Heart left ventricle (tissue), 16 donors: ENCODE measurements at regions not wholly inside any gene's neighbourhood (a gene's known extent, or its start where the extent isn't known, plus 50 kb on each side); places are given as distances from the start of the nearest gene placed in this dataset.

ENCODE experiments used
- ATAC-seq, 4 donors: fragments of 200-7000 bp; cut with Tn5 transposase; one replicate each; pipeline ENCODE4 v1.9.1; 2020 to 2022; ENCODE audit warnings: moderate library complexity in 4 of 4, mild to moderate bottlenecking in 3 of 4, moderate number of reproducible peaks in 1 of 4
- DNase-seq, 5 donors: peaks; one replicate each; pipeline ENCODE4 v3.0.0-alpha.2; 2020
- H3K27ac ChIP-seq, 12 donors: fragments of 200-600 bp; sonication (generic) in 4 of 12; one replicate each; pipeline versions ENCODE4 v1.5.0 to v1.8.0; 2016 to 2022; ENCODE audit warnings: mild to moderate bottlenecking in 2 of 12
- H3K27me3 ChIP-seq, 9 donors: fragments of 200-600 bp; sonication (generic) in 2 of 9; one replicate each; pipeline versions ENCODE4 v1.5.1 to v1.8.0; 2016 to 2022; ENCODE audit warnings: mild to moderate bottlenecking in 3 of 9
- H3K36me3 ChIP-seq, 9 donors: fragments of 200-600 bp; sonication (generic) in 2 of 9; one replicate each; pipeline versions ENCODE4 v1.5.0 to v1.8.0; 2018 to 2022; ENCODE audit warnings: mild to moderate bottlenecking in 2 of 9
- H3K4me1 ChIP-seq, 12 donors: fragments of 200-600 bp; sonication (generic) in 4 of 12; one replicate each; pipeline versions ENCODE4 v1.5.0 to v1.8.0; 2016 to 2022; ENCODE audit warnings: mild to moderate bottlenecking in 3 of 12
- H3K4me3 ChIP-seq, 12 donors: fragments of 200-600 bp; sonication (generic) in 4 of 12; one replicate each; pipeline versions ENCODE4 v1.5.0 to v1.8.0; 2017 to 2022; ENCODE audit warnings: mild to moderate bottlenecking in 9 of 12, moderate library complexity in 4 of 12
- H3K9me3 ChIP-seq, 12 donors: fragments of 200-600 bp; sonication (generic) in 4 of 12; one replicate each; pipeline versions ENCODE4 v1.5.0 to v1.8.0; 2016 to 2022; ENCODE audit warnings: mild to moderate bottlenecking in 1 of 12
- CTCF ChIP-seq, 12 donors: fragments of 200-600 bp; sonication (generic) in 4 of 12; IDR thresholded peaks; one replicate each; pipeline versions ENCODE4 v1.5.0 to v1.8.0; 2018 to 2022; ENCODE audit warnings: antibody characterized with exemption in 12 of 12, mild to moderate bottlenecking in 5 of 12
- POLR2A ChIP-seq, 2 donors: fragments of 450-650 bp; IDR thresholded peaks; one replicate each; pipeline ENCODE4 v1.6.1; 2017; ENCODE audit warnings: antibody characterized with exemption in 2 of 2, mild to moderate bottlenecking in 2 of 2, moderate library complexity in 2 of 2
- WGBS, 4 donors: extraction: QIAGEN DNeasy Blood & Tissue Kit in 2 of 4; methylation state at CpG; one replicate each; pipeline versions ENCODE4 v1.1.5 to v1.1.7; 2013 to 2018; 5-methylcytosine and 5-hydroxymethylcytosine counted together
- intact Hi-C, 10 donors: fragments of 100-400 bp; cut with DNase I; formaldehyde crosslinking; loops; one replicate each; pipeline versions ENCODE4 v1.11.1 to v1.14.2; 2022
- donor health status: ischemic (EF 13 %, LVEDD 7.1; RV severe dilation, severe dysfunction).
- donor health status: healthy with polysubstance abuse.
- donor health status: DM: no; HTN: yes; CAD: no.
- donor health status: DM: no; HTN: no; CAD: no.
- donor health status: ischemic (EF 25% LVEDD 6.9; RV normal size, moderate dysfunction).
- donor health status: ischemic (EF 25% LVEDD 5.7; RV mildly dilated, moderate dysfunction).
- donor health status: healthy.
- donor health status: DM: yes; HTN: yes; CAD: no.
- donor health status: ischemic (EF 35%, LVEDD 5.7; RV mildly dilated, moderate dysfunction).
- donor health status: nonischemic (EF 11% LVEDD 7.7; RV severe dilation, severe dysfunction).
- donor health status: DM: yes; HTN: yes; CAD: no.
- donor health status: PGD.
- donor health status: ischemic (EF 29% LVEDD 5.4; RV normal size, mild dysfunction).
- donor health status: nonischemic (EF 23%, LVEDD 6.1; RV moderate dilation, normal function).

- peaks cover 0 to 15% (median 3%) of the 10 kb centered on the region in 12 donors for H3K4me1 ChIP-seq
- intact Hi-C loops, result no loop called here
Measured at GRCh38 chr18:64979791-64980190, 771.0 kb upstream of the CDH7 start.

DNA sequence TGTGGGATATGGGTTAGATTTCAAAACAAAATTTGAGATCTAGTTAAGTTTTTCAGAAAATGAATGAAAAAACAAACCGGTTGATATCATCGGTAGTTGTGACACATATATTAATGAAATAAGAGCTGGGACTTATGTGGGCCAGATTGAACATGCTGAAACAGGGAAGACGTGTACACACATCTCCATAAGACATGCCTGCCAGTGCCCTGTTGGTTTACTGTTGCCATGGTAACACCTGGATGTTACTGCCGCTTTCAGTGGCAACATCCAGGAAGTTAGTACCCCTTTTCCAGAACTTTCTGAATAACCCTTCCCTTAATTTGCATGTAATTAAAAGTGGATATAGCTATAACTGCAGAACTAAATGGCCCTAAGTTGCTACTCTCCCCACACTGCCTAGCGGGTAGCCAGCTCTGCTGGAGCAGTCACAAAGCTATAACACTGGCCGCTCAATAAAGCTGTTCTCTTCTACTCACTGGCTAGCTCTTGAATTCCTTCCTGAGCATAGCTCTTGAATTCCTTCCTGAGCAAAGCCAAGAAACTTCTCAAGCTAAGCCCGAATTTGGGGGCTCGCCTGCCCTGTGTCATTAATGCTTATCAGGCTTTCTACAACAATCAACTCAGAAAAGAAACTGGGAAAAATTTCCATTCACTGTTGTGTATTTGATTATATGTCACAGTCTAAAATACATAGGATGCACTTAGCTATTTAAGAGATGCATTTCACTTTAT is 776.3 kb upstream of the CDH7 start:
- TF ChIP-seq POLR2A (IDR thresholded peaks at IDR 0.05) (no peak), CTCF (IDR thresholded peaks at IDR 0.05) (no peak)
- no peak overlapping the region for H3K27ac ChIP-seq
- peak in 1 of 4 donors; percentile 47 for ATAC-seq
- no peaks in the 10 kb centered on the region for H3K27me3 ChIP-seq
- intact Hi-C loops, result no loop called here
- no peaks in the 10 kb centered on the region for H3K9me3 ChIP-seq
- H3K4me3 ChIP-seq, result no peak overlapping the region
- 75 to 86% (median 80%) methylated on average over 8 of the region's 8 CpGs for WGBS, 4 donors
- DNase-seq, result no peak
- peaks cover 0 to 14% (median 0%) of the 10 kb centered on the region in 12 donors for H3K4me1 ChIP-seq
- H3K36me3 ChIP-seq, result no peaks in the 10 kb centered on the region

More at GRCh38 chr18:64979791-64980190, 771.0 kb upstream of the CDH7 start:
- ATAC-seq (no peak), DNase-seq (no peak)
- no peak for TF ChIP-seq CTCF (IDR thresholded peaks at IDR 0.05)
- Histone ChIP-seq H3K27me3 (no peaks in the 10 kb centered on the region), H3K4me3 (no peak overlapping the region), H3K9me3 (no peaks in the 10 kb centered on the region), H3K27ac (no peak overlapping the region), H3K36me3 (no peaks in the 10 kb centered on the region)
- WGBS, 4 donors, result 83 to 90% (median 85%) methylated on average over 2 of the region's 2 CpGs

DNA sequence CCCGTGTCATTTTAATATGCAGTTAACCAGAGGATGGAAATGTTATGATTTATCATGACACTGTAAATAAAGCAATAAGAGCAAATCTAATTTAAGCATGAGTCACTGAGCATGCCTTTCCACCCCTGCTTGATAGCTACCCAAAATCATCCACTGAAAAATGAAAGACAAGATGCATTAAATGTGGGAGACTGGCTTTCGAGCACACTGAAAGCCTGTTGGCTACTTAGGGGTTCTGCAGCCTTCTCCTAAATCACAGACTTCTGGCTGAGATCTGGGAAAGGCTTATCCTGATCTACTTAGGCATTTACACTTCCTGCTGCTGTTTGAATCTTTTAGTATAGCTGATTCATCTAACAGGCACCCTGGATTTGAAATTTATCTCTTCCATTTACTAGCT is 778.3 kb upstream of the CDH7 start:
- H3K4me3 ChIP-seq, result no peak overlapping the region
- H3K4me1 ChIP-seq, result peaks cover 0 to 10% (median 0%) of the 10 kb centered on the region in 12 donors
- WGBS, 4 donors, result 28 to 35% (median 33%) methylated on average over 2 of the region's 2 CpGs
- DNase-seq (no peak), ATAC-seq (no peak)
- H3K27me3 ChIP-seq, result no peaks in the 10 kb centered on the region
- H3K9me3 ChIP-seq, result no peaks in the 10 kb centered on the region
- H3K36me3 ChIP-seq, result no peaks in the 10 kb centered on the region
- TF ChIP-seq CTCF (IDR thresholded peaks at IDR 0.05), result no peak
- no peak for TF ChIP-seq POLR2A (IDR thresholded peaks at IDR 0.05)
- intact Hi-C loops, result no loop called here
- H3K27ac ChIP-seq, result peak overlapping the region in 5 of 12 donors; percentile 7 to 46 (median 34)

DNA sequence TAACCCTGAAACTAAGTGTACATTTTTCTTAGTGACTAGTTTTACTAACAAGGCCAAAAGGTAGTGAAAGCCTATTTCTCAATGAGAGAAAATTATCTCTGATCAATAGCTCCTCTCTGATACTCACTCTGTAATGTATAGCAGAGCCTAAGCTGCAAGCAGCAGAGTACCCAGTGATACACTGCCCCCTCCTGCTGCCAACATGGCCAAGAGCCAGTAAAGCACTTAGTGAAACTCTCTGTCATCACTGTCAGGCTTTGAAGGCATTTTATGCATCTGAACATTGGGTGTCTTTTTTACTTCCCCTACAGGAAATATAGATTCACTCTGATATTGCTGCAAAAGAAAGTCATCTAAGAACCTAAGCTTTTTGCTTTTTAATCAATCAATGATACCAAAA is 784.1 kb upstream of the CDH7 start:
- Histone ChIP-seq H3K36me3 (no peaks in the 10 kb centered on the region), H3K27me3 (no peaks in the 10 kb centered on the region), H3K9me3 (peaks cover 0 to 4% (median 0%) of the 10 kb centered on the region in 12 donors), H3K4me3 (no peak overlapping the region), H3K27ac (no peak overlapping the region), H3K4me1 (peaks cover 0 to 11% (median 0%) of the 10 kb centered on the region in 12 donors)
- DNase-seq (peak in 4 of 5 donors; percentile 24 to 58 (median 44)), ATAC-seq (peak; percentile 71 to 87 (median 85))
- TF ChIP-seq CTCF (IDR thresholded peaks at IDR 0.05) (peak in 1 of 12 donors; percentile 4), POLR2A (IDR thresholded peaks at IDR 0.05) (no peak)
- intact Hi-C loops, result no loop called here
